SK-N-SH (cell line): ENCODE measurements at regions not wholly inside any gene's neighbourhood (a gene's known extent, or its start where the extent isn't known, plus 50 kb on each side); places are given as distances from the start of the nearest gene placed in this dataset.

Source experiments
- CTCF ChIA-PET: fragments of 300-600, 350-600 bp; formaldehyde crosslinking; extraction: SDS; loops from one replicate; lab custom pipeline; 2021; lab: Yijun Ruan, JAX
- POLR2A ChIA-PET: fragments of 350-600 bp; sonication (Branson Sonifier 250); formaldehyde crosslinking; extraction: SDS; loops from one replicate; lab custom pipeline; 2020; ENCODE audit warnings: antibody characterized with exemption, inconsistent platforms; lab: Yijun Ruan, JAX
- DNase-seq: peaks from one replicate; pipeline ENCODE4 v3.0.0; 2012
- H2AFZ ChIP-seq: fragments of 200-600 bp; sonication (generic); 2 replicates; pipeline ENCODE4 v1.8.1; 2016; ENCODE audit warnings: antibody characterized with exemption, mild to moderate bottlenecking, low read depth
- H3F3A ChIP-seq: fragments of 200-600 bp; sonication (generic); replicated peaks from 2 replicates; pipeline ENCODE3; 2016; ENCODE audit warnings: antibody characterized with exemption, mild to moderate bottlenecking; ENCODE audit not compliant: insufficient read depth
- H3K27ac ChIP-seq, 2 experiments: fragments of 200-500 bp in 1 of 2; fragments of 200-600 bp in 1 of 2; sonication (Bioruptor generic) in 1 of 2; sonication (generic), shearing (Covaris generic) in 1 of 2; 2 replicates each; pipeline versions ENCODE4 v1.5.1 to v1.6.1; 2014 to 2016; ENCODE audit warnings: low read depth in 2 of 2, inconsistent platforms in 1 of 2, low read length in 1 of 2, mild to moderate bottlenecking in 1 of 2, mixed read lengths in 1 of 2
- H3K27me3 ChIP-seq: fragments of 200-600 bp; sonication (generic), shearing (Covaris generic); 2 replicates; pipeline ENCODE4 v1.6.1; 2016; ENCODE audit warnings: mixed run types; ENCODE audit not compliant: insufficient read depth
- H3K36me3 ChIP-seq, 2 experiments: fragments of 200-500 bp in 1 of 2; fragments of 200-600 bp in 1 of 2; sonication (Bioruptor generic) in 1 of 2; sonication (generic) in 1 of 2; replicated peaks in 1 of 2; 2 replicates each; pipeline versions ENCODE3 to v1.5.1; 2014 to 2016; ENCODE audit warnings: low read length in 1 of 2, mild to moderate bottlenecking in 1 of 2; ENCODE audit not compliant: insufficient read depth in 2 of 2, control insufficient read depth in 1 of 2
- H3K4me1 ChIP-seq, 2 experiments: fragments of 200-500 bp in 1 of 2; fragments of 200-600 bp in 1 of 2; sonication (Bioruptor generic) in 1 of 2; sonication (generic), shearing (Covaris generic) in 1 of 2; 2 replicates each; pipeline versions ENCODE4 v1.5.1 to v1.6.1; 2014 to 2016; ENCODE audit warnings: low read depth in 1 of 2, low read length in 1 of 2, mixed run types in 1 of 2; ENCODE audit not compliant: insufficient read depth in 2 of 2, control insufficient read depth in 1 of 2
- H3K4me2 ChIP-seq: fragments of 200-600 bp; sonication (generic), shearing (Covaris generic); 2 replicates; pipeline ENCODE4 v1.6.1; 2017; ENCODE audit warnings: mixed run types
- H3K4me3 ChIP-seq, 2 experiments: fragments of 200-500 bp in 1 of 2; fragments of 200-600 bp in 1 of 2; sonication (Bioruptor generic) in 1 of 2; sonication (generic), shearing (Covaris generic) in 1 of 2; 2 replicates each; pipeline versions ENCODE4 v1.5.1 to v1.8.1; 2014 to 2016; ENCODE audit warnings: low read depth in 2 of 2, inconsistent platforms in 1 of 2, low read length in 1 of 2, mild to moderate bottlenecking in 1 of 2, mixed read lengths in 1 of 2, moderate library complexity in 1 of 2
- H3K79me2 ChIP-seq: fragments of 200-600 bp; sonication (generic); 2 replicates; pipeline ENCODE4 v1.8.1; 2017; ENCODE audit warnings: mild to moderate bottlenecking; ENCODE audit not compliant: insufficient read depth
- H3K9ac ChIP-seq: fragments of 200-600 bp; sonication (generic); 2 replicates; pipeline ENCODE4 v1.6.1; 2017; ENCODE audit warnings: mixed run types
- H3K9me2 ChIP-seq: fragments of 200-600 bp; sonication (generic); 2 replicates; pipeline ENCODE4 v1.6.1; 2017; ENCODE audit warnings: mixed run types
- H3K9me3 ChIP-seq: fragments of 200-600 bp; sonication (generic); 2 replicates; pipeline ENCODE4 v1.6.1; 2017; ENCODE audit warnings: mixed run types, mild to moderate bottlenecking, moderate library complexity
- H4K20me1 ChIP-seq: fragments of 200-600 bp; sonication (generic); 2 replicates; pipeline ENCODE4 v1.6.1; 2017; ENCODE audit warnings: mild to moderate bottlenecking, mixed run types; ENCODE audit not compliant: insufficient read depth
- ELF1 ChIP-seq: IDR thresholded peaks from 2 replicates; pipeline ENCODE4 v1.4.0; 2012
- EP300 ChIP-seq, 2 experiments: IDR thresholded peaks; 2 replicates each; pipeline versions ENCODE4 v1.4.0 to v1.6.1; 2012; ENCODE audit warnings: borderline replicate concordance in 1 of 2, low read depth in 1 of 2, low read length in 1 of 2
- FOXJ3 ChIP-seq: sonication (generic); formaldehyde crosslinking; IDR thresholded peaks from 2 replicates; pipeline ENCODE4 v1.5.1; 2020; ENCODE audit warnings: mild to moderate bottlenecking, missing genetic modification reagents
- FOXM1 ChIP-seq: IDR thresholded peaks from 2 replicates; pipeline ENCODE4 v1.4.0; 2012; ENCODE audit warnings: low read depth, mild to moderate bottlenecking
- GABPA ChIP-seq: IDR thresholded peaks from 2 replicates; pipeline ENCODE4 v1.4.0; 2012; ENCODE audit warnings: low read depth, mild to moderate bottlenecking
- GATA2 ChIP-seq: sonication (generic); formaldehyde crosslinking; IDR thresholded peaks from 2 replicates; pipeline ENCODE4 v1.5.0; 2020; ENCODE audit warnings: mild to moderate bottlenecking, missing genetic modification reagents
- IRF3 ChIP-seq: fragments of 150-350 bp; IDR thresholded peaks from 2 replicates; pipeline ENCODE4 v1.6.1; 2016; ENCODE audit warnings: mild to moderate bottlenecking, low read depth, low read length
- JUND ChIP-seq: IDR thresholded peaks from 2 replicates; pipeline ENCODE4 v1.4.0; 2012
- MEF2A ChIP-seq: IDR thresholded peaks from 2 replicates; pipeline ENCODE4 v1.4.0; 2012; ENCODE audit warnings: low read depth, borderline replicate concordance
- MXI1 ChIP-seq: IDR thresholded peaks from 2 replicates; pipeline ENCODE4 v1.6.1; 2012; ENCODE audit warnings: mild to moderate bottlenecking, low read depth, low read length, improper control_type of control experiment
- NFIC ChIP-seq: IDR thresholded peaks from 2 replicates; pipeline ENCODE4 v1.4.0; 2012; ENCODE audit warnings: borderline replicate concordance
- POLR2AphosphoS5 ChIP-seq: IDR thresholded peaks from 2 replicates; pipeline ENCODE4 v1.6.1; 2012; ENCODE audit warnings: low read depth, low read length
- RAD21 ChIP-seq: IDR thresholded peaks from 2 replicates; pipeline ENCODE4 v1.6.1; 2012; ENCODE audit warnings: mild to moderate bottlenecking, low read length
- REST ChIP-seq: IDR thresholded peaks from 2 replicates; pipeline ENCODE4 v1.6.1; 2012; ENCODE audit warnings: mild to moderate bottlenecking, low read depth, low read length, moderate library complexity
- RFX5 ChIP-seq: IDR thresholded peaks from 2 replicates; pipeline ENCODE4 v1.6.1; 2012; ENCODE audit warnings: mild to moderate bottlenecking, improper control_type of control experiment, low read length
- SIN3A ChIP-seq: IDR thresholded peaks from 2 replicates; pipeline ENCODE4 v1.6.1; 2012; ENCODE audit warnings: low read depth, mild to moderate bottlenecking, low read length, moderate library complexity, borderline replicate concordance
- SMC3 ChIP-seq: IDR thresholded peaks from 2 replicates; pipeline ENCODE4 v1.6.1; 2012; ENCODE audit warnings: low read depth, low read length, improper control_type of control experiment
- TAF1 ChIP-seq: IDR thresholded peaks from 2 replicates; pipeline ENCODE4 v1.6.1; 2012; ENCODE audit warnings: low read depth, mild to moderate bottlenecking, low read length, moderate library complexity, borderline replicate concordance
- TCF12 ChIP-seq: IDR thresholded peaks from 2 replicates; pipeline ENCODE4 v1.4.0; 2012
- TEAD4 ChIP-seq: IDR thresholded peaks from 2 replicates; pipeline ENCODE4 v1.4.0; 2012; ENCODE audit warnings: mild to moderate bottlenecking, borderline replicate concordance; ENCODE audit not compliant: insufficient read depth
- USF2 ChIP-seq: fragments of 150-350 bp; IDR thresholded peaks from 2 replicates; pipeline ENCODE4 v1.6.1; 2017; ENCODE audit warnings: antibody characterized with exemption, low read length, low read depth, borderline replicate concordance
- YY1 ChIP-seq: IDR thresholded peaks from 2 replicates; pipeline ENCODE4 v1.4.0; 2012; ENCODE audit warnings: low read depth, mild to moderate bottlenecking
- WGBS: methylation state at CpG from one replicate; pipeline ENCODE4 v1.1.6; 2017; ENCODE audit warnings: low lambda C conversion rate; 5-methylcytosine and 5-hydroxymethylcytosine counted together
- TF ChIP-seq, protein P1 (sequence below): IDR thresholded peaks from 2 replicates; pipeline ENCODE4 v1.4.0; 2012; ENCODE audit warnings: low read depth, borderline replicate concordance
- TF ChIP-seq, protein P2 (sequence below): IDR thresholded peaks from 2 replicates; pipeline ENCODE4; 2012
- TF ChIP-seq, protein P3 (sequence below): fragments of 200-600 bp; sonication (generic); IDR thresholded peaks from 2 replicates; pipeline ENCODE4 v1.6.1; 2017; ENCODE audit warnings: antibody characterized with exemption, mild to moderate bottlenecking, moderate library complexity

- CTCF ChIA-PET = no interaction called here
- no peak for DNase-seq
- H3K4me1 ChIP-seq = peaks cover 0 to 13% of the 10 kb centered on the region in 2 experiments; a peak in 2 of 4 replicates
- TF ChIP-seq IRF3 (no peak), SMC3 (no peak), EP300 (IDR thresholded peaks at IDR 0.05; ENCODE audit: borderline replicate concordance in 1 of 2, low read depth in 1 of 2, low read length in 1 of 2) (no peak), USF2 (no peak), ELF1 (no peak), TCF12 (peak; percentile 44; the same call in 1 of the 2 replicates), GABPA (no peak), FOXJ3 (CRISPR knock-in tag) (no peak), SIN3A (no peak), TEAD4 (0 out of 2 replicates have a peak, but pooled peaks have one; percentile 30), REST (no peak), TAF1 (no peak), MXI1 (no peak), FOXM1 (no peak), POLR2AphosphoS5 (no peak), RAD21 (no peak), GATA2 (no peak), YY1 (no peak), NFIC (no peak), MEF2A (no peak), RFX5 (no peak), JUND (0 out of 2 replicates have a peak, but pooled peaks have one; percentile 27)
- TF ChIP-seq, protein P1, sequence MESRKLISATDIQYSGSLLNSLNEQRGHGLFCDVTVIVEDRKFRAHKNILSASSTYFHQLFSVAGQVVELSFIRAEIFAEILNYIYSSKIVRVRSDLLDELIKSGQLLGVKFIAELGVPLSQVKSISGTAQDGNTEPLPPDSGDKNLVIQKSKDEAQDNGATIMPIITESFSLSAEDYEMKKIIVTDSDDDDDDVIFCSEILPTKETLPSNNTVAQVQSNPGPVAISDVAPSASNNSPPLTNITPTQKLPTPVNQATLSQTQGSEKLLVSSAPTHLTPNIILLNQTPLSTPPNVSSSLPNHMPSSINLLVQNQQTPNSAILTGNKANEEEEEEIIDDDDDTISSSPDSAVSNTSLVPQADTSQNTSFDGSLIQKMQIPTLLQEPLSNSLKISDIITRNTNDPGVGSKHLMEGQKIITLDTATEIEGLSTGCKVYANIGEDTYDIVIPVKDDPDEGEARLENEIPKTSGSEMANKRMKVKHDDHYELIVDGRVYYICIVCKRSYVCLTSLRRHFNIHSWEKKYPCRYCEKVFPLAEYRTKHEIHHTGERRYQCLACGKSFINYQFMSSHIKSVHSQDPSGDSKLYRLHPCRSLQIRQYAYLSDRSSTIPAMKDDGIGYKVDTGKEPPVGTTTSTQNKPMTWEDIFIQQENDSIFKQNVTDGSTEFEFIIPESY = no peak
- TF ChIP-seq, protein P2, sequence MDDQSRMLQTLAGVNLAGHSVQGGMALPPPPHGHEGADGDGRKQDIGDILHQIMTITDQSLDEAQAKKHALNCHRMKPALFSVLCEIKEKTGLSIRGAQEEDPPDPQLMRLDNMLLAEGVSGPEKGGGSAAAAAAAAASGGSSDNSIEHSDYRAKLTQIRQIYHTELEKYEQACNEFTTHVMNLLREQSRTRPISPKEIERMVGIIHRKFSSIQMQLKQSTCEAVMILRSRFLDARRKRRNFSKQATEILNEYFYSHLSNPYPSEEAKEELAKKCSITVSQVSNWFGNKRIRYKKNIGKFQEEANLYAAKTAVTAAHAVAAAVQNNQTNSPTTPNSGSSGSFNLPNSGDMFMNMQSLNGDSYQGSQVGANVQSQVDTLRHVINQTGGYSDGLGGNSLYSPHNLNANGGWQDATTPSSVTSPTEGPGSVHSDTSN = peak; percentile 69
- TF ChIP-seq, protein P3, sequence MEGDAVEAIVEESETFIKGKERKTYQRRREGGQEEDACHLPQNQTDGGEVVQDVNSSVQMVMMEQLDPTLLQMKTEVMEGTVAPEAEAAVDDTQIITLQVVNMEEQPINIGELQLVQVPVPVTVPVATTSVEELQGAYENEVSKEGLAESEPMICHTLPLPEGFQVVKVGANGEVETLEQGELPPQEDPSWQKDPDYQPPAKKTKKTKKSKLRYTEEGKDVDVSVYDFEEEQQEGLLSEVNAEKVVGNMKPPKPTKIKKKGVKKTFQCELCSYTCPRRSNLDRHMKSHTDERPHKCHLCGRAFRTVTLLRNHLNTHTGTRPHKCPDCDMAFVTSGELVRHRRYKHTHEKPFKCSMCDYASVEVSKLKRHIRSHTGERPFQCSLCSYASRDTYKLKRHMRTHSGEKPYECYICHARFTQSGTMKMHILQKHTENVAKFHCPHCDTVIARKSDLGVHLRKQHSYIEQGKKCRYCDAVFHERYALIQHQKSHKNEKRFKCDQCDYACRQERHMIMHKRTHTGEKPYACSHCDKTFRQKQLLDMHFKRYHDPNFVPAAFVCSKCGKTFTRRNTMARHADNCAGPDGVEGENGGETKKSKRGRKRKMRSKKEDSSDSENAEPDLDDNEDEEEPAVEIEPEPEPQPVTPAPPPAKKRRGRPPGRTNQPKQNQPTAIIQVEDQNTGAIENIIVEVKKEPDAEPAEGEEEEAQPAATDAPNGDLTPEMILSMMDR = no peak
These were observed 496.6 kb upstream of the SGO1 start for GRCh38 chr3:20682573-20682972.

More at GRCh38 chr3:20682573-20682972, 496.6 kb upstream of the SGO1 start:
- Histone ChIP-seq H3K4me3 (no peak overlapping the region), H2AFZ (no peak overlapping the region), H3K4me2 (no peak overlapping the region), H3K9me3 (no peaks in the 10 kb centered on the region), H4K20me1 (no peaks in the 10 kb centered on the region), H3F3A (peaks cover 5% of the 10 kb centered on the region), H3K27ac (peak overlapping the region in 1 of 2 experiments; percentile 83; a peak in 2 of 4 replicates), H3K9ac (no peak overlapping the region), H3K79me2 (no peaks in the 10 kb centered on the region), H3K9me2 (no peaks in the 10 kb centered on the region), H3K36me3 (no peaks in the 10 kb centered on the region), H3K27me3 (no peaks in the 10 kb centered on the region)
- POLR2A ChIA-PET = no interaction called here
- WGBS = 64% methylated on average over 5 of the region's 5 CpGs
